ENCODE measurements at regions not wholly inside any gene's neighbourhood (a gene's known extent, or its start where the extent isn't known, plus 50 kb on each side); places are given as distances from the start of the nearest gene placed in this dataset.

DNA sequence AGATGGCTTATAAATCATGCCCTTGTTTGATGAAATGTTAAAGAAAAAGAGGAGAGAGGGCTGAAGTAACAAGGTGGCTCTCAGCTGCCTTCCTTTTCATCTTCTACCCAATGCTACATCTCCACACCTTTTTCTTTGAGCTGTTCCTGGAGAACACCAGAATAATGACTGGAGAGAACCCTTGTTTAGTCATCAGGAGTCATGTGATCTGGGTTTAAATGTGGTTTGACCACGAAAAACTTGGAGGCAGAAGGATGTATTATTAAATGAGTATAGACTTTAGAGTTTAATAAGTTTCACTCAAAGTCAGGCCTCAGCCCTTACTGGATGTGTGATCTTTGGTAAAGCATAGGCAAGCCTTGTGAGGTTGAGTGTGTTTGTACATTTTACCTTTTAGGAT lies 230.3 kb upstream of the TBL1XR1 start:
- no peak for TF ChIP-seq POLR2AphosphoS5 (IDR thresholded peaks at IDR 0.05)
- no peak for TF ChIP-seq RAD21 (conservative IDR thresholded peaks at IDR 0.05)
- TF ChIP-seq CTCF (IDR thresholded peaks at IDR 0.05; ENCODE audit: poor library complexity, severe bottlenecking): no peak
- TF ChIP-seq EP300 (conservative IDR thresholded peaks at IDR 0.05; ENCODE audit: poor library complexity, severe bottlenecking): no peak
- no peak for TF ChIP-seq TAF1 (IDR thresholded peaks at IDR 0.05; ENCODE audit: low read depth)

Data from neural cell (in vitro differentiated cells).